SK-N-SH (cell line): ENCODE measurements at regions not wholly inside any gene's neighbourhood (a gene's known extent, or its start where the extent isn't known, plus 50 kb on each side); places are given as distances from the start of the nearest gene placed in this dataset.

Experiments
- CTCF ChIA-PET: fragments of 300-600, 350-600 bp; formaldehyde crosslinking; extraction: SDS; loops from one replicate; lab custom pipeline; 2021; lab: Yijun Ruan, JAX
- POLR2A ChIA-PET: fragments of 350-600 bp; sonication (Branson Sonifier 250); formaldehyde crosslinking; extraction: SDS; loops from one replicate; lab custom pipeline; 2020; ENCODE audit warnings: antibody characterized with exemption, inconsistent platforms; lab: Yijun Ruan, JAX
- DNase-seq: peaks from one replicate; pipeline ENCODE4 v3.0.0; 2012
- H2AFZ ChIP-seq: fragments of 200-600 bp; sonication (generic); 2 replicates; pipeline ENCODE4 v1.8.1; 2016; ENCODE audit warnings: antibody characterized with exemption, mild to moderate bottlenecking, low read depth
- H3F3A ChIP-seq: fragments of 200-600 bp; sonication (generic); replicated peaks from 2 replicates; pipeline ENCODE3; 2016; ENCODE audit warnings: antibody characterized with exemption, mild to moderate bottlenecking; ENCODE audit not compliant: insufficient read depth
- H3K27ac ChIP-seq, 2 experiments: fragments of 200-500 bp in 1 of 2; fragments of 200-600 bp in 1 of 2; sonication (Bioruptor generic) in 1 of 2; sonication (generic), shearing (Covaris generic) in 1 of 2; 2 replicates each; pipeline versions ENCODE4 v1.5.1 to v1.6.1; 2014 to 2016; ENCODE audit warnings: low read depth in 2 of 2, inconsistent platforms in 1 of 2, low read length in 1 of 2, mild to moderate bottlenecking in 1 of 2, mixed read lengths in 1 of 2
- H3K27me3 ChIP-seq: fragments of 200-600 bp; sonication (generic), shearing (Covaris generic); 2 replicates; pipeline ENCODE4 v1.6.1; 2016; ENCODE audit warnings: mixed run types; ENCODE audit not compliant: insufficient read depth
- H3K36me3 ChIP-seq, 2 experiments: fragments of 200-500 bp in 1 of 2; fragments of 200-600 bp in 1 of 2; sonication (Bioruptor generic) in 1 of 2; sonication (generic) in 1 of 2; replicated peaks in 1 of 2; 2 replicates each; pipeline versions ENCODE3 to v1.5.1; 2014 to 2016; ENCODE audit warnings: low read length in 1 of 2, mild to moderate bottlenecking in 1 of 2; ENCODE audit not compliant: insufficient read depth in 2 of 2, control insufficient read depth in 1 of 2
- H3K4me1 ChIP-seq, 2 experiments: fragments of 200-500 bp in 1 of 2; fragments of 200-600 bp in 1 of 2; sonication (Bioruptor generic) in 1 of 2; sonication (generic), shearing (Covaris generic) in 1 of 2; 2 replicates each; pipeline versions ENCODE4 v1.5.1 to v1.6.1; 2014 to 2016; ENCODE audit warnings: low read depth in 1 of 2, low read length in 1 of 2, mixed run types in 1 of 2; ENCODE audit not compliant: insufficient read depth in 2 of 2, control insufficient read depth in 1 of 2
- H3K4me2 ChIP-seq: fragments of 200-600 bp; sonication (generic), shearing (Covaris generic); 2 replicates; pipeline ENCODE4 v1.6.1; 2017; ENCODE audit warnings: mixed run types
- H3K4me3 ChIP-seq, 2 experiments: fragments of 200-500 bp in 1 of 2; fragments of 200-600 bp in 1 of 2; sonication (Bioruptor generic) in 1 of 2; sonication (generic), shearing (Covaris generic) in 1 of 2; 2 replicates each; pipeline versions ENCODE4 v1.5.1 to v1.8.1; 2014 to 2016; ENCODE audit warnings: low read depth in 2 of 2, inconsistent platforms in 1 of 2, low read length in 1 of 2, mild to moderate bottlenecking in 1 of 2, mixed read lengths in 1 of 2, moderate library complexity in 1 of 2
- H3K79me2 ChIP-seq: fragments of 200-600 bp; sonication (generic); 2 replicates; pipeline ENCODE4 v1.8.1; 2017; ENCODE audit warnings: mild to moderate bottlenecking; ENCODE audit not compliant: insufficient read depth
- H3K9ac ChIP-seq: fragments of 200-600 bp; sonication (generic); 2 replicates; pipeline ENCODE4 v1.6.1; 2017; ENCODE audit warnings: mixed run types
- H3K9me2 ChIP-seq: fragments of 200-600 bp; sonication (generic); 2 replicates; pipeline ENCODE4 v1.6.1; 2017; ENCODE audit warnings: mixed run types
- H3K9me3 ChIP-seq: fragments of 200-600 bp; sonication (generic); 2 replicates; pipeline ENCODE4 v1.6.1; 2017; ENCODE audit warnings: mixed run types, mild to moderate bottlenecking, moderate library complexity
- H4K20me1 ChIP-seq: fragments of 200-600 bp; sonication (generic); 2 replicates; pipeline ENCODE4 v1.6.1; 2017; ENCODE audit warnings: mild to moderate bottlenecking, mixed run types; ENCODE audit not compliant: insufficient read depth
- ELF1 ChIP-seq: IDR thresholded peaks from 2 replicates; pipeline ENCODE4 v1.4.0; 2012
- EP300 ChIP-seq, 2 experiments: IDR thresholded peaks; 2 replicates each; pipeline versions ENCODE4 v1.4.0 to v1.6.1; 2012; ENCODE audit warnings: borderline replicate concordance in 1 of 2, low read depth in 1 of 2, low read length in 1 of 2
- GABPA ChIP-seq: IDR thresholded peaks from 2 replicates; pipeline ENCODE4 v1.4.0; 2012; ENCODE audit warnings: low read depth, mild to moderate bottlenecking
- RAD21 ChIP-seq: IDR thresholded peaks from 2 replicates; pipeline ENCODE4 v1.6.1; 2012; ENCODE audit warnings: mild to moderate bottlenecking, low read length
- RCOR1 ChIP-seq: fragments of 150-350 bp; IDR thresholded peaks from 2 replicates; pipeline ENCODE4 v1.6.1; 2017; ENCODE audit warnings: antibody characterized with exemption, low read length
- RFX5 ChIP-seq: IDR thresholded peaks from 2 replicates; pipeline ENCODE4 v1.6.1; 2012; ENCODE audit warnings: mild to moderate bottlenecking, improper control_type of control experiment, low read length
- RXRA ChIP-seq: IDR thresholded peaks from 2 replicates; pipeline ENCODE4 v1.4.0; 2012; ENCODE audit warnings: low read depth, mild to moderate bottlenecking, borderline replicate concordance
- SMC3 ChIP-seq: IDR thresholded peaks from 2 replicates; pipeline ENCODE4 v1.6.1; 2012; ENCODE audit warnings: low read depth, low read length, improper control_type of control experiment
- TCF12 ChIP-seq: IDR thresholded peaks from 2 replicates; pipeline ENCODE4 v1.4.0; 2012
- ZBTB33 ChIP-seq: IDR thresholded peaks from 2 replicates; pipeline ENCODE4 v1.4.0; 2012; ENCODE audit warnings: low read depth, borderline replicate concordance
- WGBS: methylation state at CpG from one replicate; pipeline ENCODE4 v1.1.6; 2017; ENCODE audit warnings: low lambda C conversion rate; 5-methylcytosine and 5-hydroxymethylcytosine counted together
- TF ChIP-seq, protein P1 (sequence below): IDR thresholded peaks from 2 replicates; pipeline ENCODE4; 2012
- TF ChIP-seq, protein P2 (sequence below): IDR thresholded peaks from 2 replicates; pipeline ENCODE4 v1.6.1; 2012; ENCODE audit warnings: mild to moderate bottlenecking, low read depth, low read length, moderate library complexity

DNA sequence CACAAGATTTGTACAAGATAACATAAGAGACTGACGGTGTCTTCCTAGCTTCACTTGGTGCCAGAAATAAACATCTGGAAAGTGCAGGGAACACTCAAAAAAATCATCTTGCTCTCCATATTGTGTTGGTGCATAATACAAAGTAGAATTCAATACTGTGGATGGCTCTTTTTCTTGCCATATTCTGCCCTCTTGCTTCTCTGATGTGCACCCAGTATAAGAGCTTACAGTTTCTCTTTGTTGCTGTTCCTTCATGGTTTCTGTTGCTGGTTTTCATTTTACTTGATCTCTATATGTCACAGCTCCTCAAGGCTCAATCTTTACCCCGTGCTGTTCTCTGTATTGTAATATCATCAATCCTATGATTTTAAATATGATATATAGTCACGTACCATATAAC, 528.5 kb upstream of the ZP4 start:
- H3K36me3 ChIP-seq: no peaks in the 10 kb centered on the region
- no peak overlapping the region for H3K9ac ChIP-seq
- H3K4me2 ChIP-seq: no peak overlapping the region
- 48% methylated on average over 3 of the region's 3 CpGs for WGBS
- no peak overlapping the region for H3K4me3 ChIP-seq
- no peak overlapping the region for H3K27ac ChIP-seq
- H2AFZ ChIP-seq: no peak overlapping the region
- no peaks in the 10 kb centered on the region for H3F3A ChIP-seq
- DNase-seq: no peak
- no peaks in the 10 kb centered on the region for H3K9me2 ChIP-seq
- no peaks in the 10 kb centered on the region for H3K9me3 ChIP-seq
- CTCF ChIA-PET: no interaction called here
- TF ChIP-seq ELF1: no peak
- no peak for TF ChIP-seq EP300 (IDR thresholded peaks at IDR 0.05; ENCODE audit: borderline replicate concordance in 1 of 2, low read depth in 1 of 2, low read length in 1 of 2)
- no peak for TF ChIP-seq RFX5
- no peak for TF ChIP-seq TCF12
- no peaks in the 10 kb centered on the region for H3K79me2 ChIP-seq
- H4K20me1 ChIP-seq: no peaks in the 10 kb centered on the region
- no peaks in the 10 kb centered on the region for H3K4me1 ChIP-seq
- POLR2A ChIA-PET: no interaction called here
- no peaks in the 10 kb centered on the region for H3K27me3 ChIP-seq

GRCh38 chr1:238409932-238410331, 519.2 kb upstream of the ZP4 start:
- CTCF ChIA-PET: no interaction called here
- H3K27ac ChIP-seq: peak overlapping the region in 1 of 2 experiments; percentile 92; a peak in 2 of 4 replicates
- no peak for DNase-seq

More at GRCh38 chr1:238409932-238410331, 519.2 kb upstream of the ZP4 start:
- Histone ChIP-seq H3F3A (peaks cover 14% of the 10 kb centered on the region), H3K9me3 (no peaks in the 10 kb centered on the region), H3K27me3 (no peaks in the 10 kb centered on the region), H3K4me3 (no peak overlapping the region), H3K79me2 (no peaks in the 10 kb centered on the region), H3K4me2 (no peak overlapping the region), H2AFZ (no peak overlapping the region), H3K9me2 (no peaks in the 10 kb centered on the region), H4K20me1 (no peaks in the 10 kb centered on the region), H3K4me1 (peaks cover 0 to 4% of the 10 kb centered on the region in 2 experiments; a peak in 3 of 4 replicates), H3K36me3 (no peaks in the 10 kb centered on the region), H3K9ac (peak overlapping the region; percentile 14; the same call in 1 of the 2 replicates)
- 78% methylated on average over 5 of the region's 5 CpGs for WGBS
- TF ChIP-seq, protein P1, sequence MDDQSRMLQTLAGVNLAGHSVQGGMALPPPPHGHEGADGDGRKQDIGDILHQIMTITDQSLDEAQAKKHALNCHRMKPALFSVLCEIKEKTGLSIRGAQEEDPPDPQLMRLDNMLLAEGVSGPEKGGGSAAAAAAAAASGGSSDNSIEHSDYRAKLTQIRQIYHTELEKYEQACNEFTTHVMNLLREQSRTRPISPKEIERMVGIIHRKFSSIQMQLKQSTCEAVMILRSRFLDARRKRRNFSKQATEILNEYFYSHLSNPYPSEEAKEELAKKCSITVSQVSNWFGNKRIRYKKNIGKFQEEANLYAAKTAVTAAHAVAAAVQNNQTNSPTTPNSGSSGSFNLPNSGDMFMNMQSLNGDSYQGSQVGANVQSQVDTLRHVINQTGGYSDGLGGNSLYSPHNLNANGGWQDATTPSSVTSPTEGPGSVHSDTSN: peak; percentile 46
- TF ChIP-seq GABPA: no peak
- TF ChIP-seq TCF12: peak; percentile 61
- TF ChIP-seq ZBTB33: no peak
- TF ChIP-seq, protein P2, sequence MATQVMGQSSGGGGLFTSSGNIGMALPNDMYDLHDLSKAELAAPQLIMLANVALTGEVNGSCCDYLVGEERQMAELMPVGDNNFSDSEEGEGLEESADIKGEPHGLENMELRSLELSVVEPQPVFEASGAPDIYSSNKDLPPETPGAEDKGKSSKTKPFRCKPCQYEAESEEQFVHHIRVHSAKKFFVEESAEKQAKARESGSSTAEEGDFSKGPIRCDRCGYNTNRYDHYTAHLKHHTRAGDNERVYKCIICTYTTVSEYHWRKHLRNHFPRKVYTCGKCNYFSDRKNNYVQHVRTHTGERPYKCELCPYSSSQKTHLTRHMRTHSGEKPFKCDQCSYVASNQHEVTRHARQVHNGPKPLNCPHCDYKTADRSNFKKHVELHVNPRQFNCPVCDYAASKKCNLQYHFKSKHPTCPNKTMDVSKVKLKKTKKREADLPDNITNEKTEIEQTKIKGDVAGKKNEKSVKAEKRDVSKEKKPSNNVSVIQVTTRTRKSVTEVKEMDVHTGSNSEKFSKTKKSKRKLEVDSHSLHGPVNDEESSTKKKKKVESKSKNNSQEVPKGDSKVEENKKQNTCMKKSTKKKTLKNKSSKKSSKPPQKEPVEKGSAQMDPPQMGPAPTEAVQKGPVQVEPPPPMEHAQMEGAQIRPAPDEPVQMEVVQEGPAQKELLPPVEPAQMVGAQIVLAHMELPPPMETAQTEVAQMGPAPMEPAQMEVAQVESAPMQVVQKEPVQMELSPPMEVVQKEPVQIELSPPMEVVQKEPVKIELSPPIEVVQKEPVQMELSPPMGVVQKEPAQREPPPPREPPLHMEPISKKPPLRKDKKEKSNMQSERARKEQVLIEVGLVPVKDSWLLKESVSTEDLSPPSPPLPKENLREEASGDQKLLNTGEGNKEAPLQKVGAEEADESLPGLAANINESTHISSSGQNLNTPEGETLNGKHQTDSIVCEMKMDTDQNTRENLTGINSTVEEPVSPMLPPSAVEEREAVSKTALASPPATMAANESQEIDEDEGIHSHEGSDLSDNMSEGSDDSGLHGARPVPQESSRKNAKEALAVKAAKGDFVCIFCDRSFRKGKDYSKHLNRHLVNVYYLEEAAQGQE: no peak
- no peak for TF ChIP-seq RFX5
- no peak for TF ChIP-seq SMC3
- no peak for TF ChIP-seq EP300 (IDR thresholded peaks at IDR 0.05; ENCODE audit: borderline replicate concordance in 1 of 2, low read depth in 1 of 2, low read length in 1 of 2)
- TF ChIP-seq RCOR1: no peak
- no peak for TF ChIP-seq RXRA
- no peak for TF ChIP-seq RAD21
- POLR2A ChIA-PET: no interaction called here
